Osteocyte (in vitro differentiated cells): ENCODE measurements at regions not wholly inside any gene's neighbourhood (a gene's known extent, or its start where the extent isn't known, plus 50 kb on each side); places are given as distances from the start of the nearest gene placed in this dataset.
"Not testable (repeated sequence)": the region's sequence is repeated elsewhere in the genome, so short reads cannot be mapped to it uniquely, and the experiment has no call there.

Experiments used
- DNase-seq: peaks from one replicate; pipeline ENCODE4 v3.0.0; 2021; ENCODE audit warnings: mixed read lengths; ENCODE audit not compliant: unreplicated experiment; ENCODE audit errors: extremely low spot score
- H3K27ac Mint-ChIP-seq: one replicate; pipeline ENCODE4 v1.8.0; 2021; ENCODE audit warnings: mild to moderate bottlenecking, mixed read lengths; ENCODE audit not compliant: unreplicated experiment
- H3K27me3 Mint-ChIP-seq: one replicate; pipeline ENCODE4 v1.8.0; 2021; ENCODE audit warnings: mixed read lengths; ENCODE audit not compliant: unreplicated experiment
- H3K36me3 Mint-ChIP-seq: one replicate; pipeline ENCODE4 v1.8.0; 2021; ENCODE audit warnings: mixed read lengths; ENCODE audit not compliant: unreplicated experiment
- H3K4me1 Mint-ChIP-seq: one replicate; pipeline ENCODE4 v1.8.0; 2021; ENCODE audit warnings: mixed read lengths; ENCODE audit not compliant: unreplicated experiment
- H3K4me3 Mint-ChIP-seq: one replicate; pipeline ENCODE4 v1.8.0; 2021; ENCODE audit warnings: mild to moderate bottlenecking, moderate library complexity, mixed read lengths; ENCODE audit not compliant: unreplicated experiment
- H3K9me3 Mint-ChIP-seq: one replicate; pipeline ENCODE4 v1.8.0; 2021; ENCODE audit warnings: mixed read lengths; ENCODE audit not compliant: unreplicated experiment
- CTCF ChIP-seq: fragments of 200-600 bp; sonication (generic); IDR thresholded peaks from 2 replicates; pipeline ENCODE4 v1.5.0; 2021; ENCODE audit warnings: antibody characterized with exemption, mild to moderate bottlenecking, moderate library complexity

GRCh38 chrX:152507168-152507567, 56.1 kb upstream of the GABRA3 start:
- DNase-seq, H3K27me3 Mint-ChIP-seq, H3K4me3 Mint-ChIP-seq, H3K4me1 Mint-ChIP-seq, H3K36me3 Mint-ChIP-seq, H3K27ac Mint-ChIP-seq: not testable (repeated sequence)
- peaks cover 37% of the 10 kb centered on the region for H3K9me3 Mint-ChIP-seq

- peaks cover 29% of the 10 kb centered on the region for H3K9me3 Mint-ChIP-seq
- H3K36me3 Mint-ChIP-seq: no peaks in the 10 kb centered on the region
- H3K4me3 Mint-ChIP-seq: no peak overlapping the region
- no peak for TF ChIP-seq CTCF
- H3K4me1 Mint-ChIP-seq: no peaks in the 10 kb centered on the region
- DNase-seq: no peak
- H3K27me3 Mint-ChIP-seq: no peaks in the 10 kb centered on the region
- H3K27ac Mint-ChIP-seq: no peak overlapping the region
Measured at GRCh38 chrX:152520653-152521052, 69.5 kb upstream of the GABRA3 start.

- H3K27ac Mint-ChIP-seq: no peak overlapping the region
- peaks cover 44% of the 10 kb centered on the region for H3K9me3 Mint-ChIP-seq
- H3K36me3 Mint-ChIP-seq: no peaks in the 10 kb centered on the region
- no peaks in the 10 kb centered on the region for H3K27me3 Mint-ChIP-seq
- H3K4me3 Mint-ChIP-seq: no peak overlapping the region
- no peak for TF ChIP-seq CTCF
- no peaks in the 10 kb centered on the region for H3K4me1 Mint-ChIP-seq
- no peak for DNase-seq
Measured at GRCh38 chrX:152528193-152528592, 77.1 kb upstream of the GABRA3 start.

- no peaks in the 10 kb centered on the region for H3K27me3 Mint-ChIP-seq
- H3K4me3 Mint-ChIP-seq: no peak overlapping the region
Measured at GRCh38 chrX:152530967-152531366, 79.9 kb upstream of the GABRA3 start.

GRCh38 chrX:152537373-152537772, 86.3 kb upstream of the GABRA3 start:
- Mint-ChIP-seq H3K27me3 (no peaks in the 10 kb centered on the region), H3K4me1 (no peaks in the 10 kb centered on the region), H3K9me3 (peaks cover 37% of the 10 kb centered on the region), H3K27ac (no peak overlapping the region), H3K4me3 (no peak overlapping the region), H3K36me3 (no peaks in the 10 kb centered on the region)
- no peak for TF ChIP-seq CTCF
- no peak for DNase-seq

More at GRCh38 chrX:152530967-152531366, 79.9 kb upstream of the GABRA3 start:
- no peak for DNase-seq
- Mint-ChIP-seq H3K4me1 (no peaks in the 10 kb centered on the region), H3K36me3 (no peaks in the 10 kb centered on the region), H3K27ac (no peak overlapping the region), H3K9me3 (peaks cover 58% of the 10 kb centered on the region)
- TF ChIP-seq CTCF: no peak

- DNase-seq: no peak
- H3K27me3 Mint-ChIP-seq: no peaks in the 10 kb centered on the region
Measured at GRCh38 chrX:152573866-152574265, 63.8 kb upstream of the GABRQ start.

More at GRCh38 chrX:152573866-152574265, 63.8 kb upstream of the GABRQ start:
- peaks cover 35% of the 10 kb centered on the region for H3K9me3 Mint-ChIP-seq
- H3K4me1 Mint-ChIP-seq: no peaks in the 10 kb centered on the region
- H3K27ac Mint-ChIP-seq: no peak overlapping the region
- no peak for TF ChIP-seq CTCF
- H3K36me3 Mint-ChIP-seq: no peaks in the 10 kb centered on the region
- no peak overlapping the region for H3K4me3 Mint-ChIP-seq
